ENCODE measurements at regions not wholly inside any gene's neighbourhood (a gene's known extent, or its start where the extent isn't known, plus 50 kb on each side); places are given as distances from the start of the nearest gene placed in this dataset.

DNA sequence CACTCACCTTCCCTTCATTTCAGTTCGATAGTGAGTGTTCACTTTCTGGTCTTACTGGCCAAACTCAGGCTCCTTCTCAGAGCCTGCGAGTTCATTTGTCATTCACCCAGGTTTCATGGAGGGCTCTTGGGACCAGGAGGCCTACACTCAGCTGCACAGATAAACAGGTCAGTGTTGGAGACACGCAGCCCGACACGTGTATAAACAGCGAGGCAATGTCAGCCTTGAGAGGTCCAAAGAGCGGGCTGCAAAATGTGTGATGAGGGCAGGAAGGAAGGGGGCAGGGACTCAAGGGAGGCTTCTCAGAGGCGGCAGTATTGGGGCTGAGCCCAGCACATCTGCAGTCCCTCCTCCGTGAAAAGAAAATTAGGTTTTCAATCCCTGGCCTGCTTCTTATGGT is 82.6 kb upstream of the ZNF618 start:
- DNase-seq, result no peak

DNA sequence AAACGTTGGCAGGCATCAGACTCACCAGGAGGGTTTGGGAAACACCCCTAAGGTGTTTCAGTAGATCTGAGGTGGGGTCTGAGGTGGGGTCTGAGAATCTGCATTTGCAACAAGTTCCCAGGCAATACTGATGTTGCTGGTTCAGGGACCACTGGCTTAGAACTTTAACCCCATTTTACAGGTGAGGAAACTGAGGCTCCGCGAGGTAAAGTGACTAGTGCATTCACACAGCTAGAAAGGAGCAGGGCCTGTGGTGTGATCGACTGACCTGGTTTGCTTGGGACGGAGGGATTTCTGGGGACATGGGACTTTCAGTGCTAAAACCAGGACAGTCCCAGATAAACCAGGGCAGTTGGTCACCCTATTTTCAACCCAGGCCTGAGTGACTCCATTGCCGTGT is 81.4 kb upstream of the ZNF618 start:
- no peak for DNase-seq

DNA sequence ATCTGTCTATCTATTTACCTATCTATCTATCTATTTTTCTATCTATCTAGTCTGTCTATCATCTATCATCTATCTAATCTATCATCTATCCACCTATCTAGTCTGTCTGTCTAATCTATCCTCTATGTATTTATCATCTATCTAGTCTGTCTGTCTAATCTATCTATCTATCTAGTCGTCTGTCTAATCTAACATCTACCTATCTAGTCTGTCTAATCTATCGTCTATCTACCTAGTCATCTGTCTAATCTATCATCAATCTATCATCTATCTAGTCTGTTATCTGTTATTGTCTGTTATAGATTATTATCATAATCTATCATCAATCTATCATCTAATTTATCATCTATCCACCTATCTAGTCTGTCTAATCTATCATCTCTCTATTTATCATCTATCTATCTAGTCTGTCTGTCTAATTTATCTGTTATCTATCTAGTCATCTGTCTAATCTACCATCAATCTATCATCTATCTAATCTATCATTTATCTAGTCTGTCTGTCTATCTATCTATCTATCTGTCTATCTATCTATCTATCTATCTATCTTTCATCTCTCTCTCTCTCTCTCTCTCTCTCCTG is 80.2 kb upstream of the ZNF618 start:
- DNase-seq, result no peak

DNA sequence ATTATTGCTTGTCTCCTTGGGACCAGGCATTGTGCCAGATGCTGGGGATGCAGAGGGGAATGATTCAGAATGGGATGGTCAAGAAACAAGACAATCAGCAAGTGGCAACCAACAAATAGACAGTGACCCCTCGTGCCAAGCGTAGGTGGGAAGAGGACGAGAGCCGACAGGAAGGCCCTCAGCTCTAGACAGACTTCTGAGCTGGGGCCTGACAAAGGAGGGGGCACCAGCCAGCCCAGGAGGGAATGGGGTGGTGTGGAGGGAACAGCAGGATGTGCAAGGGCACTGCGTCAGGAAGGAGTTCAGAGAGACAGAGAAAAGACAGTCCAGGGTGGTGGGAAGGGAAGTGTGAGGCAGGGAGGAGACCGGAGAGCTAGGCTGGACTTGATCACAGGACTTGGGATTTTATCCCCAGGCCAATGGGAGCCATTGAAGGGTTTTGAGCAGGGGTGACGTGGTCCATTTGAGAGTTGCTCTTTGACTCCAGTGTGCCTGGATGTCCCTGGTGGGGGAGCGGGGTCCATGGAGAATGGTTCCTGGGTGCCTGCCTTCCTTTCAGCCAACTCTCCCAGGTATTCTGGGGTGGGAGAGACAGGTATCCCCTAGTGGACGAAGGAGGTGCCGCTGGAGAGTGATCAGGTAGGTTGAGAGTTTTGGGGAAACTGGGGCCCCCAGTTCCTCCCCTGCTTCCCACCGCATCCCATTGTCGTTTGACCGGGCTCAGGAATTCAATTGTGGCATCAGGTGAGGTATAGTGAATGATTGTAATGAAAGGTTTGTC is 79.3 kb upstream of the ZNF618 start:
- DNase-seq, result no peak

DNA sequence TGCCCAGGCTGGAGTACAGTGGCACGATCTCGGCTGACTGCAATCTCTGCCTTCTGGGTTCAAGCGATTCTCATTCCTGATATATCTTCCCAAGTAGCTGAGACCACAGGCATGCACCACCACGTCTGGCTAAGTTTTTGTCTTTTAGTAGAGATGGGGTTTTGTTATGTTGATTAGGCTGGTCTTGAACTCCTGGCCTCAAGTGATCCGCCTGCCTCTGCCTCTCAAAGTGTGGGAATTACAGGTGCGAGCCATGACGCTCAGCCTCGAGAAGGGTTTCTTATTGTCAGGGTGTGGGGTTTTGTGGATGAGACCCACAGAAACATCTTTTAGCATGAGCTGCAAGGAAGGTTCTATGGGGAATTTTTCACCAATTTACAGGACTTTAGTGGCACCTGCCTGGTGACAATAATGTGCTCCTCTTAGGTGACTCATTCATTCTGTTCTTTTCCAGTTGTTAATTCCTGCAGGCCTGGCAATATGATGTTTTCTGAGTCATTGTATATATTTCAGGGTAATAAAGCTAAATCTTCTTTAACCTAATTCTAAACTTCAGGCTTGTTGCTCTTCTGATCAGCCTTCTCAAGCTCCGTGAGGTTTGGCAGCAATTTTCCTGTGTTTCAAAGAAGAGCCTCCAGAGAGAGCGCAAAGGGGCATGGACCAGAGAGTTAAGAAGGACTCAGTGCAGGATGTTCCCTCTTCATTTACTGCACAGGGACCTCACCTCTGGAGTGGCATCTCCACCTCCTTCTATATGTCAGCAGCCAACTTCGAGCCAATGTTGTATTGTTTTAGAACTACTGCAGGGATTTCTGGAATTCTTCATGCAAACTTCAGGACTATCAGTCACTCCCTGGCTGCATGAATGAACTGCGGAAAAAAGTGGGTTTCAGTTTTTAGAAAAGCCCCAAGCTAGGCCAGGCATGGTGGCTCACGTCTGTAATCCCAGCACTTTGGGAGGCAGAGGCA is 77.8 kb upstream of the ZNF618 start:
- DNase-seq, result no peak

DNA sequence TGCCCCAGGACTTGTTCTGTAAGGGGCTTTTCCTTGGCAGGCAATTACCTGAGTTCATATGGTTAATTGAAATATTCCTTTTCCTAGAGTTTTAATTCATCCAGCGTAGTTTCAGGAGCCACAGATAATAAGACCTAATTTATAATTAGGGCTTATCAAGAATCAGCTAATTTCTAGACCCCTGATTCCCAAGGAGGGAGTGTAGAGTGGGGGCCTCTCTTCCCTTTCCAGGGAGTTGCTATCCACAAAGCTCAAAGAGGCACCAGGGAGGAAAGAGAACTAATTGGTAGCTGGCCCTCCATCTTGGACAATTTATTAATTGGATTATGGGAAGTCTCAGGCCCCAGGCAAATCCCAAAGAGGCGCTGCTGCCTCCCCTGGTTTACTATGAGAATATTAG is 75.8 kb upstream of the ZNF618 start:
- DNase-seq, result no peak

DNA sequence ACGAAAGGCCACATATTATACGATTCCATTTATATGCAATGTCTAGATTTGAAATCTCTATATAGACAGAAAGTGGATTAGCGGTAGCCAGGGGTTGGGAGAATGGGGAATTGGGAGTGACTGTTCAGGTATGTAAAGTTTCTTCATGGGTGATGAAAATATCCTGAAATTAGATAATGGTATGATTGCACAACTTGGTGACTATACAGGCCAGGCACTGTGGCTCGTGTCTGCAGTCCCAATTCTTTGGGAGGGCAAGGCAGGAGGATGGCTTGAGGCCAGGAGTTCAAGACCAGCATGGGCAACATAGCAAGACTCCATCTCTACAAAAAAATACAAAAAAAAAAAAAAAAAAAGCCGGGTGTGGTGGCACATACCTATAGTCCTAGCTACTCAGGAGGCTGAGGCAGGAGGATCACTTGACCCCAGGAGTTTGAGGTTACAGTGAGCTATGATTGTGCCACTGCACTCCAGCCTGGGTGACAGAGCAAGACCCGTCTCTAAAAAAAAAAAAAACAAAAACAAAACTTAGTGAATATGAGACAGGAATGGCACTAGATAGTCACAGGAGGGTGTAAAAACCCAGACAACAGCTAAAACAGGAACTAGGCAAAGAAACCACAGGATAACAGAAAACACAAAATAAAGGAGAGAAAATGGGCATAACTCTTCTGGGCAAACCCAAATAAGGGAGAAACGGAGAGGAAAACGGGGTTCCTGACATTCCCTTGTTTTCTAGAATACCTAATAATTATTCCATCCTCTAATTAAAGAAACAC is 72.1 kb upstream of the ZNF618 start:
- DNase-seq, result no peak

DNA sequence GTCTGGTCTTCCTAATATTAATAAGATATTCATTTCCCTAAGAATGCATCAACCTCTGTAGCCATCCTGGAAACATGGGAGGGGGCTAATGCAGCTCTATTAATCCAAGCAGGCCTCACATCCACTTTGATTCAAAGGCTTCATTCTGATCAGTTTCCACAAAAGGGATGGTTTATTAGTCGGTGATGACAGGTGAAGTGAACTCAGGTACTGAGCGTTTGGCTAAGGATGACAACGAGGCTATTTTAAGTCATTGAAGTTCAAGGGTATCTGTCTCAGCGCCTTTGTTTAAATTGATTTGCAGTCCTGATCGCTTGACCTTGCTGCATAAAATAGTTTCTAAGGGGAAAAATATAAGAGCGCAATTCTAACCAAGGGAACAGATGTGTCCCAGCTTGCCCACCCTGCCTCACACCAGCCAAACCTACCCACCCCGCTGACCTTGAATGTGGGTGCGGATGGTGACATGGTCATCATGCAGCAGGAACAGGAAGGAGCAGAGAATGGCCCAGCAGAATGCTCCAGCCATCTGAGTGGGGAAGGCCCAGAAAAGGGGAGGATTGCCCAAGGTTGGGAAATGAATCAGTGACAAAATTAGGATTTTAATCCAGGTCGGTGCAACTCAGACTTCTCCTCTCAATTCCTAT is 70.5 kb upstream of the ZNF618 start:
- DNase-seq, result no peak

DNA sequence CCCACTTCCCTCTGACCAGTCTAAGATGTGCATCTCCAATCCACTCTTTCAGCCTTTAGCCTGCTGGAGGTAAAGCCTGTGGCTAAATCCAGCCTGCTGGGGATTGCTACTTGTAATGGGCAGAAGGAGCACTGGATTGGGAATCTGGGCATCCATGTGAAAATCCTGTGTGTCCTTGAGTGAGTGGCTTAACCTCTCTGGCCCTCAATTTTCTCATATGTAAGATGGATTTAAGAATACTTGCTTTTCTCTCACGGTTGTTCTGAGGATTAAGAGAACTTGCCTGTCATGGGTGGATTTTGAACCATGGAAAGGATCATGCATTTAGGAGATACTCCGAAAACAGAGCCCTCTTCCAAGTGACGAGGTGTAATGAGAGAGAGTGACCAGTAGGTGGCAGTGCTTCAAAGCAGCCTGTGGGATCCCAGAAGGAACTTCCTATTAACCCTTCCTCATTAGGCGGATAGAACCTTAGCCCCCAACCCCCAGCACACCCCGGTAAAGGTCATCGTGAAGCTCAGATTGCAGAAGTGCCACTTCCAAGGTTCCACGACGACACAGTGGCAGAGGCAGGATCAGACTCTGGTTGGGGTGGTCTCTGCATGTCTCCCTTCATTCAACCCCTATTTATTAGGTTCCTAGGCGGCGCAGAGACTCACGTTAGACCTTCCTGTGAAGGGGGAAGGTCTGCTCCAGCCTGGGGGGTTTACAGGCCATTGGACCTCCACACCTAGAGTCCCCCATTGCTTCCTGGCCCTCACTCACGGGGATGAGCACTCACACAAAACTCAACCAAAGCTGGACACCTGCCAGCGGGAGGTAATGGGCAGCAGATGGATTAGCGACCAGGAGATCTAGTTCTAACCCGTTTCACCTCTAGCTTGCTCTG is 68.7 kb upstream of the ZNF618 start:
- DNase-seq, result peak; percentile 5 to 22

DNA sequence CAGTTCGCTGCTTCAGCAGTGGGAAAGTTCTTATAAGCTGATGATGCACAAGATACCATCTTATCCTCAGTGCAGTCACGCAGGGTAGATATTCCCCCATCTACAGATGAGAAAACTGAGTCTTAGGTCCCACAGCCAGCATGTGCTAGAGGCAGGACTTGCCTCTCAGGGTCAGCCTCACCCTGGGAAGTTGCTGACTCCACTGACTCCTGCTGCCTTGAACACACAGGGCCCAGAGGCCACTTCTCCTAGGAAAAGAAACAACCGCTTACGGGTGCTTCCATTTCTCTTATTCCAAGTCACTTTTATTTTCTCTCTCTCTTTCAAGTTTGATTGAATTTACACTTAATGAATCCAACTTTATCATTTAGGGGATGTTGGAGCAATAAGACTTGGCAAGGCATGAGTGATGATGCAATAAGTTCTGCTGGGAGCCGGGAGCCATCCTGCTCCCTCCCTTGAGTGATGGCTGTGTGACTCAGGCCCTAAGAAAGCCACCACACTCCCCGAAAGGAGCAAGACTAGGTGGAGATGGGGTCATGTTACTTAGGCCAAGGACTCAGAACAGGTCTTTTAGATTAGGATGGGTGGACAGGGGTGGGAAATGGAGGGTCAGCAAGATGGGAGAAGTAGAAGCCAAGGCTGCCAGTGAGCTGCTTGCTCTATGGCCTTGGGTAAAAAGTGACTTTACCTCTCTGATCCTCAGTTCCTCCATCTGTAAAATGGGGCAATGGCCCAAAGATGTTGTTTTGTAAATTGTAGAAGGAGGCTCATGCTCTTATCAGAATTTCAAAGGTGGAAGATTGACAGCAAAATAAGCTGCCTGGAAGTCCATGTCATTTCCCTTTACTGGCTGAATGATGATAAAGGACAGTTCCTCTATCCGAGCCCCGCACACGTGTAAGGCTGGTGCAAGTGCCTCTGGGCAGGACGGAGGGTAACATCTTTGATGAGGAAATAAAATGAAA is 67.4 kb upstream of the ZNF618 start:
- DNase-seq, result no peak

DNA sequence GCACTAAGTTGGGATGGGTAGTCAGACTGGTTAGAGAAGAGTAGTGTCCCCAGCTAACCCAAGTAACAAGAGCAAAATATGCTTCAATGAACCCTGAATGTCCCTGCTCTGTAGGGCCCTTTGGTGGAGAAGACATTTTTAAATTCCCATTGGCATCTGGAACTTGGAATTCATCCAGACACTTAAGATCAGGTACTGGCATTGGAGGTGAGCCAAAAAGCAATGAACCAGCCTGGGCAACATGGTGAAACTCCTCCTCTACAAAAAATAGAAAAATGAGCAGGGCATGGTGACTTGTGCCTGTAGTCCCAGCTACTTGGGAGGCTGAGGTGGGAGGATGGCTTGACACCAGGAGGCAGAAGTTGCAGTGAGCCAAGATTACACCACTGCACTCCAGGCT is 58.9 kb upstream of the ZNF618 start:
- no peak for DNase-seq

DNA sequence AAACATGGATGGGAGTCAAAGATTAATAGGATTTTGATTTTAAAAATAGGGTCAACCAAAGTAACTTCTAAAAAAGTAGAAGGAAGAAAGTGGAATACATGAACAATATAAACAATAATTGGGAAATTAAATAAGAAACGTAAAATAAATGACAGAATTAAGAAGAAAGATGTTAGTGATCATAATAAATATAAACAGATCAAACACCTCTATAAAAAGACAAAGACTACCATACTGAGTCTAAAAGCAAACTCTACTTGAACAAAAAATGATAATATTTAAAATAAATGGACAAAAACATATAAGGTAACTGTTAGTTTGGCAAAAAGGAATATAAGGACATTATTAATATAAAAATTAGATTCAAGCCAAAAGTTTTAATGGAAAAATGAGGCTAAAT is 57.7 kb upstream of the ZNF618 start:
- DNase-seq, result no peak

DNA sequence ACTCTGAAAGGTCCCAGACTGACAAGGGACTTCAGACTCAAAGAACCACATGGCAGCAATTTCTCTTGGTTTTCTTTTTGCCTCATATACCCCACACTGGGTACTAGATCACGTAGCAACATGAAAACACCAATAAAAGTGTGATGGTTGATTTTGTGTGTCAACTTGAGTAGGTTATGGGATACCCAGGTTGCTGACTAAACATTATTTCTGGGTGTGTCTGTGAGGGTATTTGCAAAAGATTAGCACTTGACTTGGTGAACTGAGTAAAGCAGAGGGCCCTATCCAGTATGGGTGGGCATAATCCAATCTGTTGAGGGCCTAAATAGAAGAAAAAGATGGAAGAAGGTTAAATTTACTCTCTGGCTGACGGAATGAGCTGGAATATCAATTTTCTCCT is 53.8 kb upstream of the ZNF618 start:
- no peak for DNase-seq

DNA sequence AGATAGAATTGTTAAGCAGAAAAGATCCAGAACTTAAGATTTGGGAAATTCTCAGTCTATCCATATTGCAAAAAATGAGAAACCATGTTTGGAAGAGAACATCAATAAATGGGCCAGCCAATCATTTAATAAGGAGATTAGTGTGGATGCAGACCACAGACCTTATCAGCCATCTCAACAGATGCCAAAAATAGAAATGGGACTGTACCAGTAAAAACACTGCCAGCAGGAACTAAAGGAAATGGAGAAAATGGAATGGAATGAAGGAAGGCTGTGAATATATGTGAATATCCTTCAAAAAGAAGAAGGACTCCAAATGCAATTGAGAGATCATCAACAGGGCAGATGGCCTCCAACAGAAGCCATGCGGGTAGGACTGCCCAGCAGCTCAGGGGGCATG is 52.7 kb upstream of the ZNF618 start:
- DNase-seq, result no peak
